ENCODE measurements at regions not wholly inside any gene's neighbourhood (a gene's known extent, or its start where the extent isn't known, plus 50 kb on each side); places are given as distances from the start of the nearest gene placed in this dataset.
"Not testable (repeated sequence)": the region's sequence is repeated elsewhere in the genome, so short reads cannot be mapped to it uniquely, and the experiment has no call there.

DNA sequence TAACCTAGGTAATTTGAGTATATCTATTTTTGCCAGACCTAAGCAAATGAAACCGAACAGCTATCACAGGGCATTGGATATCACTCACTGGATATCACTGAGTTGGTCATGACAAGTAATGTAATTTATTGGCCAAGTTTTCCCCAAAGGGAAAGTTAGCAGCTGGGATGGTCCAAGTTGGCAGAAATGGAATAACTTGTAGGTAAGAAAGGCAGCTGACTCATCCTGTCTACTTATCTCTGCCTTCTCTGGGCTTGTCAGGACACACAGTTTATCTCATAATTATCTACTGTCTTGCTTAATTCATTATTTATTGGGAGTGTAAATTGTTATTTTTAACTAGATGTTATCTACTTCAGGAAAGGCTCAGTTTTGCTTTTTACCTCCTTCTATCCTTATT, 502.0 kb upstream of the DPP6 start:
- H3K4me1 ChIP-seq (ENCODE audit: control insufficient read depth, insufficient read depth, low read length): peaks cover 6% of the 10 kb centered on the region; the same call in 1 of the 2 replicates
- H3K36me3 ChIP-seq (ENCODE audit: control insufficient read depth, insufficient read depth, low read length): no peaks in the 10 kb centered on the region
- no peak overlapping the region for H3K27ac ChIP-seq (ENCODE audit: low read depth, low read length)
- H3K9me3 ChIP-seq (ENCODE audit: control insufficient read depth, insufficient read depth, low read depth, low read length): peaks cover 4% of the 10 kb centered on the region
- H3K9ac ChIP-seq (ENCODE audit: low read length): no peak overlapping the region
- H3K4me3 ChIP-seq (ENCODE audit: low read depth, low read length): no peak overlapping the region
- H3K27me3 ChIP-seq (ENCODE audit: control insufficient read depth, insufficient read depth, low read length): no peaks in the 10 kb centered on the region

- Histone ChIP-seq H3K4me1 (ENCODE audit: control insufficient read depth, insufficient read depth, low read length) (no peaks in the 10 kb centered on the region), H3K36me3 (ENCODE audit: control insufficient read depth, insufficient read depth, low read length) (no peaks in the 10 kb centered on the region), H3K4me3 (ENCODE audit: low read depth, low read length) (no peak overlapping the region), H3K27me3 (ENCODE audit: control insufficient read depth, insufficient read depth, low read length) (no peaks in the 10 kb centered on the region), H3K9ac (ENCODE audit: low read length) (no peak overlapping the region), H3K9me3 (ENCODE audit: control insufficient read depth, insufficient read depth, low read depth, low read length) (peaks cover 42% of the 10 kb centered on the region), H3K27ac (ENCODE audit: low read depth, low read length) (no peak overlapping the region)
Observed at GRCh38 chr7:153564391-153564790, 487.8 kb upstream of the DPP6 start.

DNA sequence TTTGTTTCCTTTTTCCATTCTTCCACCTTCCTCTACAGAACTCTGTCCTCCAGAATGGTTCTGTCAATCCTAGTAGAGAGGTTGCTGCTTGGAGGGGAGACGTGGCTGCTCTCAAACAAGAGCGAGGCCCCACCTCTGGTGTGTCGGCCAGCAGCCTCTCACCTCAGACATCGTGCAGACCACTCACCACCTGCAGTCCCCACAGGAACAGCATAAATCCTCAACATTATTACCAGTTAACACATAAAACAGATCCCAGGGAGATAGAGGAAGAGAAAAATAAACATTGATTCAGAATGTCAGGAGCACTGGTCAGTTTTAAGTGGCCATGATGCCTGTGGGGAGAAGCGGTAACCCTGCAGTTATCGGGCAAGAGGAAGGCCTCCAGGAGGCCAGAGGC, 485.9 kb upstream of the DPP6 start:
- no peak overlapping the region for H3K27ac ChIP-seq (ENCODE audit: low read depth, low read length)

DNA sequence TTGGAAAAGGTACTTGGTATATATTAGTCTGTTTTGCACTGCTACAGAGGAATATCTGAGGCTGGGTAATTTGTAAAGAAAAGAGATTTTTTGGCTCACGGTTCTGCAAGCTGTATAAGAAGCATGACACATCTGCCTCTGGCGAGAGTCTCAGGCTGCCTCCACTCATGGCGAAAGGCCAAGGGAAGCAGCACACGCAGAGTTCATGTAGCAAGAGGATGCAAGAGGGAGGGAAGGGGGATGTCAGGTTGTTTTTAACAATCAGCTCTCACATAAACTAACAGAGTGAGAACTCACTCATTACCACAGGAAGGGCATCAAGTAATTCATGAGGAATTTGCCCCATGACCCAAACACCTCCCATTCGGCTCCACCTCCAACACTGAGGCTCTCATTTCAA, 484.8 kb upstream of the DPP6 start:
- no peaks in the 10 kb centered on the region for H3K36me3 ChIP-seq (ENCODE audit: control insufficient read depth, insufficient read depth, low read length)
- no peak overlapping the region for H3K9ac ChIP-seq (ENCODE audit: low read length)
- H3K27ac ChIP-seq (ENCODE audit: low read depth, low read length): no peak overlapping the region
- no peaks in the 10 kb centered on the region for H3K27me3 ChIP-seq (ENCODE audit: control insufficient read depth, insufficient read depth, low read length)
- H3K9me3 ChIP-seq (ENCODE audit: control insufficient read depth, insufficient read depth, low read depth, low read length): peaks cover 60% of the 10 kb centered on the region
- H3K4me1 ChIP-seq (ENCODE audit: control insufficient read depth, insufficient read depth, low read length): no peaks in the 10 kb centered on the region
- H3K4me3 ChIP-seq (ENCODE audit: low read depth, low read length): no peak overlapping the region

More for the DNA sequence above, 485.9 kb upstream of the DPP6 start:
- Histone ChIP-seq H3K4me3 (ENCODE audit: low read depth, low read length) (no peak overlapping the region), H3K9ac (ENCODE audit: low read length) (no peak overlapping the region), H3K36me3 (ENCODE audit: control insufficient read depth, insufficient read depth, low read length) (no peaks in the 10 kb centered on the region), H3K27me3 (ENCODE audit: control insufficient read depth, insufficient read depth, low read length) (no peaks in the 10 kb centered on the region), H3K9me3 (ENCODE audit: control insufficient read depth, insufficient read depth, low read depth, low read length) (peaks cover 51% of the 10 kb centered on the region), H3K4me1 (ENCODE audit: control insufficient read depth, insufficient read depth, low read length) (no peaks in the 10 kb centered on the region)

- H3K9me3 ChIP-seq (ENCODE audit: control insufficient read depth, insufficient read depth, low read depth, low read length): peaks cover 71% of the 10 kb centered on the region
- not testable (repeated sequence) for H3K27me3 ChIP-seq (ENCODE audit: control insufficient read depth, insufficient read depth, low read length); H3K4me3 ChIP-seq (ENCODE audit: low read depth, low read length); H3K36me3 ChIP-seq (ENCODE audit: control insufficient read depth, insufficient read depth, low read length); H3K27ac ChIP-seq (ENCODE audit: low read depth, low read length); H3K9ac ChIP-seq (ENCODE audit: low read length); H3K4me1 ChIP-seq (ENCODE audit: control insufficient read depth, insufficient read depth, low read length)
Observed at GRCh38 chr7:153569520-153569919, 482.7 kb upstream of the DPP6 start.

GRCh38 chr7:153576096-153576495, 476.1 kb upstream of the DPP6 start:
- Histone ChIP-seq H3K27ac (ENCODE audit: low read depth, low read length) (no peak overlapping the region), H3K4me1 (ENCODE audit: control insufficient read depth, insufficient read depth, low read length) (no peaks in the 10 kb centered on the region), H3K36me3 (ENCODE audit: control insufficient read depth, insufficient read depth, low read length) (no peaks in the 10 kb centered on the region), H3K9me3 (ENCODE audit: control insufficient read depth, insufficient read depth, low read depth, low read length) (peaks cover 72% of the 10 kb centered on the region), H3K9ac (ENCODE audit: low read length) (no peak overlapping the region), H3K4me3 (ENCODE audit: low read depth, low read length) (no peak overlapping the region), H3K27me3 (ENCODE audit: control insufficient read depth, insufficient read depth, low read length) (no peaks in the 10 kb centered on the region)

DNA sequence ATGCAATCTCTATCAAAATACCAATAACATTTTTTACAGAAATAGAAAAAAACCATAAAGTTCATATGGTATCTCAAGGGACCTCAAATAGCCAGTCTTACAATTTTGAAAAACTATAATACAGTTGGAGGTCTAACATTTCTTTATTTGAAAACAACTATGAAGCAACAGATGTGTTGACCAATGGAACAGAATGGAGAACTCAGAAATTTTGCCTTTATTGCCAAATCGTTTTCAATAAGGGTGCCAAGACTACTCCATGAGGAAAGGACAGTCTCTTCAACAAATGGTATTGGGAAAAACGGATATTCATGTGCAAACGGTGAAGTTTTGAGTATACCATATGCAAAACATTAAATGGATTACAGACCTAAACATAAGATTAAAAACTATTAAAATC, 470.8 kb upstream of the DPP6 start:
- Histone ChIP-seq H3K9me3 (ENCODE audit: control insufficient read depth, insufficient read depth, low read depth, low read length) (peaks cover 43% of the 10 kb centered on the region), H3K27me3 (ENCODE audit: control insufficient read depth, insufficient read depth, low read length) (no peaks in the 10 kb centered on the region), H3K4me3 (ENCODE audit: low read depth, low read length) (no peak overlapping the region), H3K27ac (ENCODE audit: low read depth, low read length) (no peak overlapping the region), H3K4me1 (ENCODE audit: control insufficient read depth, insufficient read depth, low read length) (no peaks in the 10 kb centered on the region), H3K36me3 (ENCODE audit: control insufficient read depth, insufficient read depth, low read length) (no peaks in the 10 kb centered on the region), H3K9ac (ENCODE audit: low read length) (no peak overlapping the region)

DNA sequence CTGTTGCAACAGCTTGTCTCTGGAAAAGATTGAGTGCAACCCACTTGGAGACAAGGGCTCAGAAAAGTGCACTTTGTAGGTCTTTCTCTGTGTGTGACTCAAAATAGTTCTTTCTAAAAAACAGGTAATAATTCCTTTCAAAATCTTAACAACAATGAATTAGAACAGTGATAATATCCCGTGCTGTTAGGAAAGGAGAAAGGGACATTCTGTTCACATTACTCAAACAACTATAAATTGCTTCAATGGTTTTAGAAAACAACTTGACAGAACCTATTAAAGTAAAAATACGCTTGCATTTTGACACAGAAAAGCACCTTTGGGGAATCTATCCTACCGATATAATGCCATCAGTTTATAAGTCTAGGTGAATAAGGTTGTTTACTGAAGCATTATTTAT, 468.1 kb upstream of the DPP6 start:
- H3K9ac ChIP-seq (ENCODE audit: low read length): no peak overlapping the region
- H3K27ac ChIP-seq (ENCODE audit: low read depth, low read length): no peak overlapping the region
- no peaks in the 10 kb centered on the region for H3K4me1 ChIP-seq (ENCODE audit: control insufficient read depth, insufficient read depth, low read length)
- peaks cover 16% of the 10 kb centered on the region; the same call in 1 of the 2 replicates for H3K9me3 ChIP-seq (ENCODE audit: control insufficient read depth, insufficient read depth, low read depth, low read length)
- H3K4me3 ChIP-seq (ENCODE audit: low read depth, low read length): no peak overlapping the region
- no peaks in the 10 kb centered on the region for H3K27me3 ChIP-seq (ENCODE audit: control insufficient read depth, insufficient read depth, low read length)
- no peaks in the 10 kb centered on the region for H3K36me3 ChIP-seq (ENCODE audit: control insufficient read depth, insufficient read depth, low read length)

- no peaks in the 10 kb centered on the region for H3K27me3 ChIP-seq (ENCODE audit: control insufficient read depth, insufficient read depth, low read length)
- H3K9me3 ChIP-seq (ENCODE audit: control insufficient read depth, insufficient read depth, low read depth, low read length): peaks cover 6% of the 10 kb centered on the region; the same call in 1 of the 2 replicates
- no peaks in the 10 kb centered on the region for H3K4me1 ChIP-seq (ENCODE audit: control insufficient read depth, insufficient read depth, low read length)
- no peak overlapping the region for H3K9ac ChIP-seq (ENCODE audit: low read length)
- H3K36me3 ChIP-seq (ENCODE audit: control insufficient read depth, insufficient read depth, low read length): no peaks in the 10 kb centered on the region
- no peak overlapping the region for H3K27ac ChIP-seq (ENCODE audit: low read depth, low read length)
- H3K4me3 ChIP-seq (ENCODE audit: low read depth, low read length): no peak overlapping the region
Observed at GRCh38 chr7:153588586-153588985, 463.6 kb upstream of the DPP6 start.

DNA sequence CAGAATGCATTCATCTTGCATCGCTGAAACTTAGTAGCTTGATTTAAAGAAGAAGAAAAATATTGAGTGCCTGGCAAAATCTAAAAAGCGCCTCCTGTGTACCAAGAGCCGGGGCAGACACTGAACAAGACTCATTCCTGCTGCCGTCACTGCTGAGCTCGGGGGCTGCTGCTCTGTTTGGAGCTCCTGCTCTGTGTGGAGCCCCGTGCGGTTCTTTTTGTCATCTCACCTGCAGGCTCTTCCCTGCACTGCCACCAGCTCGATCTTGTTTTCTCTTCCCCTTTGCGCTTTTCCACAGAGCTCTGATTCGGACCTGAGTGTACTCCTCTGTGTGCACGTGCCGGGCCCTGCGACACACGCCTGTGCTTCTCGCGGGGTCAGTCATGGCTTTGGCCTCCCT, 462.1 kb upstream of the DPP6 start:
- H3K9me3 ChIP-seq (ENCODE audit: control insufficient read depth, insufficient read depth, low read depth, low read length): no peaks in the 10 kb centered on the region; the same call in 1 of the 2 replicates
- no peaks in the 10 kb centered on the region for H3K27me3 ChIP-seq (ENCODE audit: control insufficient read depth, insufficient read depth, low read length)
- no peaks in the 10 kb centered on the region for H3K36me3 ChIP-seq (ENCODE audit: control insufficient read depth, insufficient read depth, low read length)
- H3K9ac ChIP-seq (ENCODE audit: low read length): no peak overlapping the region
- no peak overlapping the region for H3K4me3 ChIP-seq (ENCODE audit: low read depth, low read length)
- H3K4me1 ChIP-seq (ENCODE audit: control insufficient read depth, insufficient read depth, low read length): no peaks in the 10 kb centered on the region
- H3K27ac ChIP-seq (ENCODE audit: low read depth, low read length): no peak overlapping the region

DNA sequence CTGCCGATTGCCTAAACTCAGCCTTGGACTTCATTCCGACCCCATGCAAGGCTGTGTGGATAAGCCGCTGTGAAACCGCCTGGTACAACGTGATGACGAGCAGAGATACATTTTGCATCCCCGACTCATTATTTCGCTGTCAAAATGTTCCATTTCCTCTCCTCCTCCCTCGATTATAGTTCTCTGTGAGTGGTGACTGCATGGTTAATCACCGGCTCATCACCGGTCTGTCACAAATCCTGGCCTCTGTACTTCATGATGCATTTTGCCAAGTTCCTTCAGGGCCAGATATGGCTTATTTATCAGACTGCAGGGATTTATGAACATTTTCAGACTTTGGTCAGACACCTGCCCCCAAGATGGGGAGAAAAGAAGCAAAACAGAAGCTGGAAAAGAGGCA, 461.6 kb upstream of the DPP6 start:
- Histone ChIP-seq H3K9me3 (ENCODE audit: control insufficient read depth, insufficient read depth, low read depth, low read length) (no peaks in the 10 kb centered on the region; the same call in 1 of the 2 replicates), H3K27me3 (ENCODE audit: control insufficient read depth, insufficient read depth, low read length) (no peaks in the 10 kb centered on the region), H3K4me1 (ENCODE audit: control insufficient read depth, insufficient read depth, low read length) (no peaks in the 10 kb centered on the region), H3K9ac (ENCODE audit: low read length) (no peak overlapping the region), H3K27ac (ENCODE audit: low read depth, low read length) (no peak overlapping the region), H3K4me3 (ENCODE audit: low read depth, low read length) (no peak overlapping the region), H3K36me3 (ENCODE audit: control insufficient read depth, insufficient read depth, low read length) (no peaks in the 10 kb centered on the region)

DNA sequence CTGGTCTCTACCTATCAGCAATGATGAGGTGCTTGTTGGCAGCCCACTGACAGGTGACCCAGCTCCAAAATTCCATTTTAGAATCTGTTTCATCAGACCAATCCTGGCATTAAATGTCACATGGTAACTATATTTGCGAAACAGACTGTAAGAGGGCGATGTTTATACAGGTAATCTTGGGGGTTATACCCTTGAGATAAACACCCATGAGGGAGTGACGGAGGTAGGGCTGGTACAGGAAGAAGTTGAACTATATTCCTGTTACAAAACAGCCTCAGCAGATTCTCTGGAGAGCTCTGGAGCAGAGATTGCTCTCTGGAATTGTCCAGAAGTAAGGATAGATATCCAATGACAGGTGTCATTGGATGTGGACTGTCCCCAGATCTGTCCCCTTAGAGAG, 444.8 kb upstream of the DPP6 start:
- H3K27ac ChIP-seq (ENCODE audit: low read depth, low read length): no peak overlapping the region
- H3K4me1 ChIP-seq (ENCODE audit: control insufficient read depth, insufficient read depth, low read length): no peaks in the 10 kb centered on the region
- H3K27me3 ChIP-seq (ENCODE audit: control insufficient read depth, insufficient read depth, low read length): no peaks in the 10 kb centered on the region
- no peak overlapping the region for H3K4me3 ChIP-seq (ENCODE audit: low read depth, low read length)
- H3K36me3 ChIP-seq (ENCODE audit: control insufficient read depth, insufficient read depth, low read length): no peaks in the 10 kb centered on the region
- peaks cover 10% of the 10 kb centered on the region; the same call in 1 of the 2 replicates for H3K9me3 ChIP-seq (ENCODE audit: control insufficient read depth, insufficient read depth, low read depth, low read length)
- no peak overlapping the region for H3K9ac ChIP-seq (ENCODE audit: low read length)

Data from HUES6 (cell line).